A673 (cell line): ENCODE measurements at regions not wholly inside any gene's neighbourhood (a gene's known extent, or its start where the extent isn't known, plus 50 kb on each side); places are given as distances from the start of the nearest gene placed in this dataset.

Source experiments
- BruUV-seq: library from RNA; stranded (reverse); fragments of 400-500 nt; replicated peaks from 2 replicates; lab custom pipeline; 2021; lab: Mats Ljungman, UMichigan
- CTCF ChIA-PET: fragments of 300-600 bp; sonication (Branson Sonifier 250); formaldehyde crosslinking; loops from one replicate; lab custom pipeline; 2022; ENCODE audit warnings: antibody characterized with exemption; lab: Charles Lee
- POLR2A ChIA-PET: fragments of 300-600 bp; sonication (Branson Sonifier 250); formaldehyde crosslinking; loops from one replicate; lab custom pipeline; 2022; ENCODE audit warnings: antibody characterized with exemption; ENCODE audit not compliant: low non-redundant PET; lab: Charles Lee
- DNase-seq: peaks from one replicate; pipeline ENCODE4 v3.0.0-alpha.2; 2015; ENCODE audit warnings: low spot score
- H3K27ac ChIP-seq: fragments of 200-600 bp; sonication (generic); 2 replicates; pipeline ENCODE4 v1.5.1; 2016; ENCODE audit warnings: mixed run types, low read depth, mild to moderate bottlenecking, mixed read lengths, antibody characterized with exemption, low read length; ENCODE audit not compliant: poor library complexity, severe bottlenecking
- H3K27me3 ChIP-seq: fragments of 200-600 bp; sonication (generic); replicated peaks from 2 replicates; pipeline ENCODE4 v1.6.1; 2017; ENCODE audit warnings: mixed run types, low read depth, mild to moderate bottlenecking, mixed read lengths, antibody characterized with exemption, low read length; ENCODE audit not compliant: insufficient read depth, poor library complexity
- H3K36me3 ChIP-seq: fragments of 200-600 bp; sonication (generic); 2 replicates; pipeline ENCODE4 v1.6.1; 2016; ENCODE audit warnings: mixed run types, mild to moderate bottlenecking, mixed read lengths, antibody characterized with exemption, low read length; ENCODE audit not compliant: insufficient read depth, poor library complexity, severe bottlenecking
- H3K4me1 ChIP-seq: fragments of 200-600 bp; sonication (generic); 2 replicates; pipeline ENCODE4 v1.6.1; 2017; ENCODE audit warnings: mixed run types, mild to moderate bottlenecking, mixed read lengths, antibody characterized with exemption, low read length; ENCODE audit not compliant: insufficient read depth, poor library complexity, severe bottlenecking
- H3K4me3 ChIP-seq: fragments of 200-600 bp; sonication (generic); 2 replicates; pipeline ENCODE4 v1.5.1; 2016; ENCODE audit warnings: low read depth, mixed run types, mild to moderate bottlenecking, mixed read lengths, low read length; ENCODE audit not compliant: poor library complexity, severe bottlenecking
- H3K9me3 ChIP-seq: fragments of 200-600 bp; sonication (generic); 2 replicates; pipeline ENCODE4 v1.6.1; 2016; ENCODE audit warnings: mixed run types, low read depth, mild to moderate bottlenecking, mixed read lengths, antibody characterized with exemption, low read length; ENCODE audit not compliant: poor library complexity, severe bottlenecking
- EZH2 ChIP-seq: fragments of 200-600 bp; sonication (generic); IDR thresholded peaks from 2 replicates; pipeline ENCODE4 v1.6.1; 2017; ENCODE audit warnings: borderline replicate concordance, low read depth, mild to moderate bottlenecking, mixed read lengths, antibody characterized with exemption, low read length; ENCODE audit not compliant: poor library complexity, severe bottlenecking
- intact Hi-C: fragments of 100-400 bp; cut with micrococcal nuclease; formaldehyde crosslinking; loops from one replicate; pipeline ENCODE4 v1.10.0; 2022; ENCODE audit not compliant: unreplicated experiment
- TF ChIP-seq, protein P1 (sequence below): fragments of 300-800, 200-600 bp; sonication (generic); conservative IDR thresholded peaks from 2 replicates; pipeline ENCODE4 v1.5.1; 2017; ENCODE audit warnings: low read depth, mild to moderate bottlenecking, antibody characterized with exemption, low read length, moderate library complexity, mixed read lengths

DNA sequence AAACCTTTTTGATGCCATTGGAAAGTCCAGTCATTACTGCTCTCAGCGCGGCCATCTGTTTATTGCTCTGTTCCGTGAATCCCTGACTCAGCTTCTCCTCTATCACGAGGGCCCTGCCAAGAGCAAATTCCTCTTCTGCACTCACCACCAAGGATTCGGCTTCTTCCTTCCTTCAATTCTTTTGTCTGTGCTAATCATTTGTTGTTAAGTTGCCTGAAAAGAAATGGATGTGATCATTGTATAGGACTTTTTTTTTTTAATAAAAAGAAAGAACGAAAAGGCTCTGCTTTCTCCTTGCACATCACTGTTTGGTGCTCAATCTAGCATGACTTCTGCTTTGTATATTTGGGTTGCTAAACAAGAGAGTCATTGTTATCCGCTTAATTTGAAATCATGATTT lies 128.7 kb upstream of the PIK3R1 start:
- H3K27ac ChIP-seq = no peak overlapping the region
- intact Hi-C loops = no loop called here
- H3K4me3 ChIP-seq = no peak overlapping the region
- no peak for DNase-seq
- no peak for TF ChIP-seq EZH2
- TF ChIP-seq, protein P1, sequence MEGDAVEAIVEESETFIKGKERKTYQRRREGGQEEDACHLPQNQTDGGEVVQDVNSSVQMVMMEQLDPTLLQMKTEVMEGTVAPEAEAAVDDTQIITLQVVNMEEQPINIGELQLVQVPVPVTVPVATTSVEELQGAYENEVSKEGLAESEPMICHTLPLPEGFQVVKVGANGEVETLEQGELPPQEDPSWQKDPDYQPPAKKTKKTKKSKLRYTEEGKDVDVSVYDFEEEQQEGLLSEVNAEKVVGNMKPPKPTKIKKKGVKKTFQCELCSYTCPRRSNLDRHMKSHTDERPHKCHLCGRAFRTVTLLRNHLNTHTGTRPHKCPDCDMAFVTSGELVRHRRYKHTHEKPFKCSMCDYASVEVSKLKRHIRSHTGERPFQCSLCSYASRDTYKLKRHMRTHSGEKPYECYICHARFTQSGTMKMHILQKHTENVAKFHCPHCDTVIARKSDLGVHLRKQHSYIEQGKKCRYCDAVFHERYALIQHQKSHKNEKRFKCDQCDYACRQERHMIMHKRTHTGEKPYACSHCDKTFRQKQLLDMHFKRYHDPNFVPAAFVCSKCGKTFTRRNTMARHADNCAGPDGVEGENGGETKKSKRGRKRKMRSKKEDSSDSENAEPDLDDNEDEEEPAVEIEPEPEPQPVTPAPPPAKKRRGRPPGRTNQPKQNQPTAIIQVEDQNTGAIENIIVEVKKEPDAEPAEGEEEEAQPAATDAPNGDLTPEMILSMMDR = no peak
- no peaks in the 10 kb centered on the region for H3K4me1 ChIP-seq
- BruUV-seq = no TSS peak
- H3K9me3 ChIP-seq = no peaks in the 10 kb centered on the region
- H3K36me3 ChIP-seq = no peaks in the 10 kb centered on the region
- ChIA-PET POLR2A (no interaction called here), CTCF (no interaction called here)
- no peaks in the 10 kb centered on the region for H3K27me3 ChIP-seq

DNA sequence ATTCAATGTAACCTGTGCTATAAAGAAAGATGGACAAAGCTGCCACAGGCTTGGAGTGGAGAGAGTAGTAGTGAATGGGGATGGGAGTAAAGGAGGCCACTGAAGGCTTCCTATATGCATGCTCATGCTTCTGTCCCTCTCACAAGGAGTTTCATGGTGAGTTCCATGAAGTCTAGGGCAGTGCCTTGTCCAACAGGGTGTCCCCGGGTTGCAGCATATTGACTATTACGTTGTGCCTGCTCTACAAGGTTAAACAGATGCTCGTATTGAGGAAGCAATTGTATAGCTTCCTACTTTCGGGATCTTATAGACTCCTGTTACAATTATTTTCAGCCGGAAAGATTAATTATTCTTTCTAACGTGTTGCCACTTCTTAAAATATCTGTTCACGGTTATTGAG lies 129.1 kb upstream of the PIK3R1 start:
- CTCF ChIA-PET = no interaction called here
- POLR2A ChIA-PET = no interaction called here
- Histone ChIP-seq H3K4me1 (no peaks in the 10 kb centered on the region), H3K9me3 (no peaks in the 10 kb centered on the region), H3K36me3 (no peaks in the 10 kb centered on the region), H3K27me3 (no peaks in the 10 kb centered on the region), H3K4me3 (no peak overlapping the region), H3K27ac (no peak overlapping the region)
- TF ChIP-seq, protein P1 = no peak
- no peak for TF ChIP-seq EZH2
- no TSS peak for BruUV-seq
- no peak for DNase-seq
- intact Hi-C loops = no loop called here

DNA sequence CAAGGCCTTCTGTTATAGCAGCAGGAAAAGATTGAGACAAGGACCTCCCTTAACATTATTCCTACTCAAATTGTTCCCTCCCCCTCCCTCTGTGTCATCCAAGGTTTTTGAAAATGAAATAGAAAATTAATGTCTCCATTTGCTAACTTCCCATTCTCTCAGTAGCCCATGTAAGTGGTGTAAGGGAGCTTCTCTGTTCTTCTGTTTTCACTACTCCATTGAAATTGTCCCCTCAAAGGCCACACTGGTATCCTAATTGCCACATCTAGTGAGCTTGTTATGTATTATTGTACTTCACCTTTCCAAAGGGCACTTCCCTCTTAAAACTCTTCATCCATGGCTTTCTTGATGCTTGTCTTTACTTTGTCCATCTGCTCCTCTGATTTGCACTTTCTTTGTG lies 131.2 kb upstream of the PIK3R1 start:
- no peaks in the 10 kb centered on the region for H3K36me3 ChIP-seq
- no peak for DNase-seq
- H3K27ac ChIP-seq = no peak overlapping the region
- no peaks in the 10 kb centered on the region for H3K4me1 ChIP-seq
- H3K9me3 ChIP-seq = no peaks in the 10 kb centered on the region
- TF ChIP-seq, protein P1 = no peak
- no peak for TF ChIP-seq EZH2
- ChIA-PET CTCF (no interaction called here), POLR2A (no interaction called here)
- intact Hi-C loops = no loop called here
- H3K4me3 ChIP-seq = no peak overlapping the region
- H3K27me3 ChIP-seq = no peaks in the 10 kb centered on the region
- BruUV-seq = no TSS peak
